HG02798 (cell line): ENCODE measurements at regions not wholly inside any gene's neighbourhood (a gene's known extent, or its start where the extent isn't known, plus 50 kb on each side); places are given as distances from the start of the nearest gene placed in this dataset.
"Not testable (repeated sequence)": the region's sequence is repeated elsewhere in the genome, so short reads cannot be mapped to it uniquely, and the experiment has no call there.

Source experiments
- ATAC-seq: cut with Tn5 transposase; IDR thresholded peaks from one replicate; pipeline ENCODE4 v1.9.1; 2021; ENCODE audit warnings: mild to moderate bottlenecking; ENCODE audit not compliant: unreplicated experiment, poor library complexity

DNA sequence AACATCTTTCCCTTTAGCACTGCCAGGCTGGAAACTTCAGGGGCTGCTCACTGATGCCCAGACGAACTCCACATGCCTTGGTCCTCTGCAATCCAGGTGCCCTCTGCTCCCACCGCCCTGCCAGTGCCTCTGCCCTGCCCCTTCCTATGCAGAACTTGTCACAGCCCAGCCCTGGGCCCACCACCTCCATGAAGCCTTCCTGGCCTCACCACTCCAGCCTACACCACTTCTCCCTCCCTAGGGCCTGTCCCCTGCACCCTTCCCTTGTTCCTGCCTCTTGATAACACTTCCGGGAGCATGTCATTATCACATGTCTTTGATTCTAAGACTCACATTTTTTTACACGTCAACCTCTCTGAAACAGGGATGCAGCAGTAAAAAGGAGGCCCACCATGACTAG, 627.2 kb downstream of the UQCRFS1 start:
- no peak for ATAC-seq

DNA sequence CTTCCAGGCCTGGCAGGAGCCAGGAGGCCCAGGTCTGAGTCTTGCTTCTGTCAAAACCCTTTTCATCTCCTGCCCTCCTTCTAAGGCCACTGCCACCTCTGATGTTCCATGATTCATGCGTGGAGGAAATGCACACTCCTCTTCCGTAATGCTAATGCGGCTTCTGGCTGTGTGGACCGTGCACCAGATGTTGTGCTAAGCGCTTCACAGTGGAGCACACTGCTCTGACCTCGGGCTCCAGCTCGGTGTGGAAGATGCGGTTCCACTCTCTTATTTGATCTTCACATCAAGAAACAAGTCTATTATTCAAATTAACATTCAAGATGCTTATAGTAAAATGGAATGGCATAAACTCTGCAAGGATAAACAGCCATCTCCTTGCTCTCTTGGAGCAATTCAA, 629.2 kb downstream of the UQCRFS1 start:
- ATAC-seq: no peak

DNA sequence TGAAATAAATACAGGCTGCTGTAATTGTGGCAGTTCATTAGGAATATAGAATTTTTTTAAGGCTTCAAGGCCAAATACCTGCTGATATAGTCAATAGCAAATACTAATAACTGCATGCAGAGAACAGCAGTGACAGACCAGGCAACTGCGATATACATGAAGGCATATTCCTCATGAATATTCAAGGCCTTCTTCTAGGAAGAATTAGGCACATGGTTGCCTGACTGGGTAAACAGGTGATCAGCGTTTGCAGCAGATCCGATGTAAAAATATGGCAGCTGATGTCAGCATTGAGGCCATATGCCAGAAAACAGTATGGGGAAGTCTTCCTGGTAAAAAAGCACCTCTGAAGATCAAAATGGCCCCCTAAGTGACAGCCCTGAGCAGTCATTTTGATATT, 629.7 kb downstream of the UQCRFS1 start:
- no peak for ATAC-seq

DNA sequence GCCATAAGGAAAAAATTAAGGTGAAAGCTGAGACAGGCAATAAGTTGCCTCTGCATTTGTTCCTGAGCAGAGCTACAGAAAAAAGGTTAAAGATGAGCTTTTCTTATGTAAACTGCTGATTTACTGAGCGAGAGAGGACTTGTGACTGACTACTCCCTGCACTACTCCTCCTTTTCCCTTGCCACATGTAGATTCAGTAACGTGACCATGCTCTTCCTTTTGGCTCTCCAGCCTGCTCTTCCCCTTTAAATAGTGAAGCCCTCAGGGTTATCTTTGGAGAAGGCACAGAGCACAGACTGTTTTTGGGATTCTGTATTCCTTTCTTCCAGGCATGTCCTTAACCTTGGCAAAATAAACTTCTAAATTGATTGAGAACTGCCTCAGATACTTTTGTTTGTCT, 630.2 kb downstream of the UQCRFS1 start:
- no peak for ATAC-seq

DNA sequence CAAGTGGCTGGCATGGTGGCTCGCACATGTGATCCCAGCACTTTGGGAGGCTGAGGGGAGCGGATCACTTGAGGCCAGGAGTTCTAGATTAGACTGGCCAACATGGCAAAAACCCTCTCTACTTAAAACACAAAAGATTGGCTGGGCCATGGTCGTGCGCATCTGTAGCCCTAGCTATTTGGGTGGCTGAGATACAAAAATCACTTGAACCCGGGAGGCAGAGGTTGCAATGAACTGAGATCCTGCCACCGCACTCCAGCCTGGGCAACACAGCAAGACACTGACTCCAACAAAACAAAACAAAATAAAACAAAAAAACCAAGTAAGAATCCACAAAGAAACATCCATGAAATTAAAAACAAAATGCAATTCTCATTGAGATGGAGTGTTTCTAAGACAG, 630.6 kb downstream of the UQCRFS1 start:
- ATAC-seq: no peak

DNA sequence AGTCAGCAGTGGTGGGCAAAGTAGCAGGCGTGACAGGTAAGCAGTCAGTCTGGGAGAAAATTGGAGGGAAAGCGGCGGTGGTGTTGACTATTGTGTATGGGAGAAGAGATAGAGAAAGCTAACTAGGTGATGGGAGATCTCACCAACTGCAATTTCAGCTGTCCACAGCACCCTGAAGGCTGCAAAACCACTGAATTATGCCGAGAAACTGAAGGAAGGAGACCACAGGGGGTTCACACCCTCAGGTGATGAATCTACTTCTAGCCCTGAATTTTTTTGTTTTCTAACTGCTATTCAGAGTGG, 631.5 kb downstream of the UQCRFS1 start:
- no peak for ATAC-seq

DNA sequence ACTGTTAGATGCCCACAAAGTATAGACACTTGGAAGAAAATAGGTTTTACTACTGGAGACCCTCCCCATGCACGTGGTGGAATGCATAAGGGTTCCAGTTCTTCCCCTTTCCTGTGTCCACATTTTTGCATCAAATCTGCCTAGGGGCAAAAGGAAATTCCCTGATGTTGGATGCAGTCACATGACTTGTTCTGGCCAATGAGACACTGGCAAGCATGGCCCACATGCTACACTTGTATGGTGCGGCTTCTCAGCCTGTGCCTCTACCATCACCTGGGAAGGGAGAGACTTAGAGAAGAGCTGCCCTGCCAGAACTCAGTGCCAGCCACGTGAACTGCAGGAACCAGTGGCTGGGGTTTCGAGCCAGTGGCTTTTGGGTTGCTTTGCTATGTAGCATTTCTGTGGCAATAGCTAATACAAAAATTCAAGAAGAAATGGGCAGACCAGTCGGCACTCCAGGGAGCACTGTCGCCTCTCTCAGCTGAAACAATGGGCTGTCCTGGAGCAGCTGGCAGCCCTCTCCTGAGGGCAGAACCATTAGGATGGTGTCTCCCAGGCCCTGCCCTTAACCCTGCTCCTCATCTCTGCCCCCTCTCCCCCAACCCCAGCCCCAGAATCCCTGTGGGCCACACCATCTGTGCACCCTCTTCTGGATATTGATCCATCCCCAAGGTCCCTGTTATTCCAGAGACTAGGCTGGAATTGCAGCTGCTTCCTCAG, 634.0 kb downstream of the UQCRFS1 start:
- no peak for ATAC-seq

DNA sequence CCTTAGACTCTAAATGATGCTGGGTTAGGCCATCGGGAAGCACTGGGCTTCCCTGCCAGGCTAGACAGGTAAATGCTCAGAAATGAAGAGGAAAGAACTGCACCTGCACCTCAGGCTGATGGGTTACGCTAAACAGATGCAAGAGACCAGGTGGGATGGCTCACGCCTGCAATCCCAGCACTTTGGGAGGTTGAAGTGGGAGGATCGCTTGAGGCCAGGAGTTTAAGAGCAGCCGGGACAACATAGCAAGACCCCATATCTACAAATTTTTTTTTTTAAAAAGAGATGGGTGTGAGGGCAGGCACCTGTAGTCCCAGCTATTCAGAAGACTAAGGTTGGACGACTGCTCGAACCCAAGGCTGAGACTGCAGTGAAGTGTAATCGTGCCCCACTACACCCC, 634.7 kb downstream of the UQCRFS1 start:
- no peak for ATAC-seq

DNA sequence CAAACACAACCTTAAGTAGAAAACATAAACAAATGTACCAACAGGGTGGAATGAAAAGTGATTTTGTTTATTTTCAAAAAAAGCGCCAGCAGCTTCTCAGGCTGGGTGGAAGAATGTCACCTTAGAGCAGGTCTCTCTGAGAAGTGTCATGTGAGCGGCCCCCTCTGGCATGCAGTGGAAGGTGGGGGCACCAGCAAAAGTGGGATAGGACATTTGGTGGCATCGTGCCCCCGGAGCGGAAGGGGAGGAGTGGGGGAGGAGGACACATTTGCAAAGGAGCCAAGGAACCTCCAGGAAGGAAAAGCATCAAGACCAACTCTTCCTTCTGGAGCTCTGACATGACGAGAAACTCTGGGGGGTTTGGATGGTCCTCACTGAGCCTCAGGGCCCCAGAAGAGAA, 635.3 kb downstream of the UQCRFS1 start:
- no peak for ATAC-seq

DNA sequence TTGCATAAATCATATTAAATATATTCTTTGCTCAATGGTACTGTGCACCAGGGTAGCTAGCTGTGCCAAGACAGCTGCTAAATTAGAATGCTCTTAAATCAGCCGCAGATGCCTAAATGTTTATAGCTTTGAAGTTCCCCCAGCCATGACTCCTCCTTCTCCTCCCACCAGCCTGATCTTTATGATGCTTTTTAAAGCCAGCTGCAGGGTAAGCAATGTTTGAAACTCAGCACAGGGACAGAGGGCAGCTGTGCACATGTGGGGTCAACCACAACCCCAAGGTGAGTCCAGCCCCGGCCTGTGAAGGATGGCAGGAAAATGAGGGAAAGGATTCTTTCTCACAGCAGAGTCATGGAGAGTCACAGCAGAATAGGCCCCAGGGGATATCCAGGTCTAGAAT, 635.7 kb downstream of the UQCRFS1 start:
- no peak for ATAC-seq

DNA sequence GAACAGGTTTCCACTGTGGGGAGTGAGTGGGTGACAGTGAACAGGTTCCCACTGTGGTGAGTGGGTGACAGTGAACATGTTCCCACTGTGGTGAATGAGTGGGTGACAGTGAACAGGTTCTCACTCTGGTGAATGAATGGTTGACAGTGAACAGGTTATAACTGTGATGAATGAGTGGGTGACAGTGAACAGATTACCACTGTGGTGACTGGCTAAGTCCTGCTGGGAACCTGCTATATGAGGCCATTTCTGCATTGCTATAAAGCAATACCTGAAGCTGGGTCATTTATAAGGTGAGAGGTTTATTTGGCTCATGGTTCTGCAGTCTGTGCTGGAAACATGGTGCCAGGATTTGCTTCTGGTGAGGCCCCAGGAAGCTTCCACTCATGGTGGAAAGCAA, 637.1 kb downstream of the UQCRFS1 start:
- ATAC-seq: no peak

DNA sequence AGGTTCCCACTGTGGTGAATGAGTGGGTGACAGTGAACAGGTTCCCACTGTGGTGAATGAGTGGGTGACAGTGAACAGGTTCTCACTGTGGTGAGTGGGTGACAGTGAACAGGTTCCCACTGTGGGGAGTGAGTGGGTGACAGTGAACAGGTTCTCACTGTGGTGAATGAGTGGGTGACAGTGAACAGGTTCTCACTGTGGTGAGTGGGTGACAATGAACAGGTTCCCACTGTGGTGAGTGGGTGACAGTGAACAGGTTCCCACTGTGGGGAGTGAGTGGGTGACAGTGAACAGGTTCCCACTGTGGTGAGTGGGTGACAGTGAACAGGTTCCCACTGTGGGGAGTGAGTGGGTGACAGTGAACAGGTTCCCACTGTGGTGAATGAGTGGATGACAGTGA, 637.6 kb downstream of the UQCRFS1 start:
- ATAC-seq: not testable (repeated sequence)

DNA sequence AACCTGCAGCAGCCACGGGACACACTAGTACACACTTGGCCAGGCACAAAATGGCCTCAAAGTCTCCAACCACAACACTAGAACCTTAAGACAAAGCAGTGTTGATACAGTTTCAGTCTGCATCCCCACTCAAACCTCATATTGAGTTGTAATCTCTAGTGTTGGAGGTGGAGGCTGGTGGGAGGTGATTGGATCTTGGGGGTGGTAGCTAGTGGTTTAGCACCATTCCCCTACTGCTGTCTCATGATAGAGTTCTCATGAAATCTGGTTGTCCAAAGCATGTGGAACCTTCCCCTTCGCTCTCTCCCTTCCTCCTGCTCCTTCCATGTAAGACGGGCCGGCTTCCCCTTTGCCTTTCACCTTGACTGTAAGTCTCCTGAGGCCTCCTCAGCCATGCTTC, 638.7 kb downstream of the UQCRFS1 start:
- no peak for ATAC-seq

DNA sequence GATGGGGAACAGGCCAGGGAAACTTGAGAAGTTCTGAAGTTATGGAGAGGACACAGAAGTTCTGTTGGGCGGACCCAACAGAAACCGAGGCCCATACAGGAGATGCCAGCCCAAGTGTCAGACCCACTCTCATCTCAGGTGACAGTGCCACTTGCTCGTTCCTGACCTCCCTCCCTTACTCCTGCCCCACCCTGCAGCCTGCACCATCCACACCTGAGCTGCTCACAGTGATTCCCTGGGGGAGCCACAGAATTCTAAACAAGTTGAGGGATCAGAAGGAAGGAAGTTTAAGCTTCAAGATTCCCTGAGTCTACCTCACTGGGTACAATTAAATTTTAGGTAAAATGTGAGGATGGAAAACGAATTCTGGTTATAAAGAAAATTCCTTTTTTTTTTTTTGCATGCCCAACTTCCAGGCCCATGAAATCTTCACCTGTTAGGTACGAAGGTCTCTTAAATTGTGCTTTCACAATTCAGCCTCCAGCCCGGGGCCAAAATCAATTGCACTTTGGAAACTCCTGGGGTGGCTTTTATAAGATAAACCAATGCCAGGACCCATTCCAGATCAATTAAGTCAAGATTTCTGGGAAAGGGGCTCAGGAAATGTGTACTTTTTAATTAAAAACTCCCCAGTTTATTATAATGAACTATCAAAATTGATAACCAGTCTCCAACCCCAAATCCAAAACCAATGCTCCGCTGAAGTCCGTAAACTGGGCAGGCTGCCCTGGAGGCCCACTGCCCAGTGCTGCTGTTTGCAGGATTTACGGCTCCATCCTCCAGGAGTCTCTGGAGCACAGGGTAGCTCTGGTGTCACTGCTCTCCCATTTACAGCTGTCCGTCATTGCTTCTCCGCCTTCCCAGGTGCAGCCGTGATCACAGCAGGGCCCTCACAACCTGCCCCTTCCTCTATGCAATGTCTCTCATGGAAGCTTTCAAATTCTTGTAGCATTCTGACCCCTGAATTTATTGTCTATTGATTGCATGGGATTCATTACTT, 643.5 kb downstream of the UQCRFS1 start:
- ATAC-seq: no peak

DNA sequence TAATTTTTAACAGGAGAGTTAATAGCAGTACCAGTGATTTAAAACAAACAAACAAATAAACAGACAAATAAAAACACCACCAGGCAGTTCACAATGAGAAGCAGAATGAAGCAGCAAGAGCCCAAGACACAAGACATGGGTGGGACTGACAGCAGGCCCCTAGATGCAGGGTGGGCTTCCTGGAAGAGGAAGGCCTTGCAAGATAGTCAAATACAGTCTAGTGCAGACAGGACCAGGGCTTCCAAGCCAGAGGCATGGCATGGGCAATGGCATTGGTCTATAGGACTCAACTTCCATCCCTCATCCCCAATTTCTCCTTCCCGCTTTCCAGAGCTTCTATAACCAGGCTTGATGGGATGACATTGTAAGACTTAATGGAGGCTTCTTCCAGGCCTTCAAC, 645.1 kb downstream of the UQCRFS1 start:
- ATAC-seq: no peak

DNA sequence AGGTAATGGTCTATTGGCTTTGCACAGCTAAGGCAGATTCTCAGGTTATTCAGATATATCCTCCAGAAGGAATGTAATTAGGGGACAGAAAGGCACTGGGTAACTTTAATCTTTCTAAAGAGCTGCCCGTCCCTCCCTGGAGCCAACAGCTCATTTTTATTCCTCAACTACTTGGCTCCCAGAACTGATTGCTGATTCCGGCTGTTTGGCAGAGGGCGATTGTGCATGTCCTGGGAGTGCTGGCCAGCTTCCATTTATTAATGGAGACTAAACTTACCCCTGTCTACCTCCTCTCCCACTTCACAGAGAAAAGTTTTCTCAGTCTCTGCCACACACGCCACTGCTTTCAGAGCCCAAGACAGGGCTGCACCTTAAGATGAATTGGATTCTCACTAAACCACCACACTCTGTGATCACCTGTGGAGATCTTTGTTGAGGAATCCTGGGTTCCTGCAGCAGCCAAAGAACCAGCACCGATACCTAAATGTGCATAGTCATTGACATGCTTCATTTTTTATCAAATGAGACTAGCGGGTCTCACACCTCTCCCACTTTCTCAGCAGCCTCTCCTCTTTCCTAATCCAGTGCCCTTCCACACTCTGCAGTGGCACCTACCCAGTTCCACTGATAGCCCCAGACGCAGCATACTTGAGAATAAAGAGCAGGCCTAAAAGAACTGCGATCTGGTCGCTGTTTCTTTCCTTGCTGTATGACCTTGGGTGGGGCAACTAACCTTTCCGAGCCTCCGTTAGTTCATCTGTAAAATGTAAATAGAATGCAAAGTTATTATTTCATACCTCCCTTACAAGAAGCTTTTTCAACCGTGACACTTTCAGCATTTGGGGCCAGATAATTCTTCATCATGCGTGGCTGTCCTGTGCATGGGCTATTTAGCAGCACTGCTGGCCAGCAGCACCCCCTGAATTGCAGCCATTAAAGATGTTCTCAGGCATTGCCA, 648.7 kb downstream of the UQCRFS1 start:
- no peak for ATAC-seq

DNA sequence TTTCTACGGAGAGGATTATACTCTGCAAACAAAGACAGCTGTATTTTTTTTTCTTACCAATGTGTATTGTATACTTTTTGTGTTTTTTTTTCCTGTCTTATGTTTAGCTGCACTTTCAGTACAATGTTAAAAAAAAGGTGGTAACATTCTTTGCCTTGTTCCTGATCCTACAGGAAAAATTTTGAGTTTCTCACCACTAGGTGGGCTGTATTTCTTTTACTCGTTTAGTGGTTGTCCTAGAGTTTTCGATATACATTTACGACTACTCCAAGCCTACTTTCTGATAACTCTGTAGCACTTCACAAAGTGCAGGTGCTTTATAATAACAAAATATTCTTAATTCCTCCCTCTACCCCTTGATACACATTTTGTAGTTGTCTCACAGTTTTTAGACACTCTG, 652.2 kb downstream of the UQCRFS1 start:
- no peak for ATAC-seq

DNA sequence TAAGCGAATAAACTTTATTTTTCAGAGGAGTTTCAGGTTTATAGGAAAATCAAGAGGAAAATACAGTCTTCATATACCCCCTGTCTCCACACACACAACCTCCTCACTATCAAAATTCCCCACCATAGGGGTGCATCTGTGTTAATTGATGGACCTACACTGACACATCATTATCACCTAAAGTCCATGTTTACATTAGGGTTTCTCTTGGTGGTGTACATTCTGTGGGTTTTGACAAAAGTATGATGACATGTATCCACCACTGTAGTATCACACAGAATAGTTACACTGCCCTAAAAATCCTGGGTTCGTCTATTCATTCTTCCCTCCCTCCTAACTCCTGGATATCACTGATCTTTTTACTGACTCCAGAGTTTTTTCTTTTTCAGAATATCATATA, 654.2 kb downstream of the UQCRFS1 start:
- ATAC-seq: no peak

DNA sequence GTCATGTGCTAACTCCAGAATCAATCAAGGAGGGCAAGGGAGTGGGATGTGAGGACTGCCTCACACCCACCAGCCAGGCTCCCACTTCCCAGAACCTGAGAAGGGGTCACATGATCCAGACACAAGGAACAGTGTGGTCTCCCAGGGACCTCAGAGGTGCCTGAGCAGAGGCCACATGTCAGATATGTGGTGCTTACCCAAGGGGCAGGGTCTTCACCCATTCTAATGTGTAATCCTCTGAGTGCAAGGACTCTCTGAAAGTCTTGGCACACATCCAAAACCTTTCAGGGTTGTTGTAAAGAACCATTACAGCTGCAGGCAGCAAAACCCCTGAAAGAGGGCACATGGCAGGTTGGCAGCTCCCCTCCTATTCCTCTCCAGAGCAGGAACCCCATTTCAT, 656.6 kb downstream of the UQCRFS1 start:
- ATAC-seq: no peak

DNA sequence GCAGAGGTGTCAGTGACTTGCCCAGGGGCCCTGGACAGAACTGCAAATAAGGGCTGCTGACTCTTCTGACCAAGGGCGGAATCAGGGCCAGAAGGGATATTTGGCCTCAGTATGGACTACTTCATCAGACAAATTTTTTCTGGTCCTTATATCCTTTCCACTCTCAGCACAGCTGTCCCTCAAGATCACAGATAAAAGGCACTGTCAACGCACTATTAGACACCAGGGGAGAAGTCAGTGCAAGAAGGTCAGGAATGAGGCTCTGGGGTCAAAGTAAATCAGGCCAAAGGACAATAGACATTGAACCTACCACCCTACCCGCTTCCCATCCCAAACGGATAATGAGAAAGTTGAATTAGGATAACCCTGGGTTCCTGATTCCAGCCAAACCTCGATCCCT, 657.6 kb downstream of the UQCRFS1 start:
- no peak for ATAC-seq
